NB4 (cell line): ENCODE measurements at regions not wholly inside any gene's neighbourhood (a gene's known extent, or its start where the extent isn't known, plus 50 kb on each side); places are given as distances from the start of the nearest gene placed in this dataset.

ENCODE experiments used
- CTCF ChIP-seq: IDR thresholded peaks from one replicate; pipeline ENCODE4 v1.5.1; 2012; ENCODE audit warnings: low read depth, low read length
- MAX ChIP-seq: IDR thresholded peaks from 2 replicates; pipeline ENCODE4 v1.6.1; 2011; ENCODE audit warnings: low read depth, low read length
- MYC ChIP-seq: IDR thresholded peaks from 2 replicates; pipeline ENCODE4 v1.6.1; 2011; ENCODE audit warnings: low read depth, low read length
- POLR2A ChIP-seq: IDR thresholded peaks from 2 replicates; pipeline ENCODE4 v1.6.1; 2011; ENCODE audit warnings: mild to moderate bottlenecking; ENCODE audit not compliant: insufficient read length; ENCODE audit errors: extremely low read depth

- TF ChIP-seq CTCF: no peak
- no peak for TF ChIP-seq MAX
- TF ChIP-seq MYC: no peak
- no peak for TF ChIP-seq POLR2A
These were observed 354.9 kb upstream of the SNX7 start for GRCh38 chr1:98306517-98307089.
